HG03378 (cell line): ENCODE measurements at regions not wholly inside any gene's neighbourhood (a gene's known extent, or its start where the extent isn't known, plus 50 kb on each side); places are given as distances from the start of the nearest gene placed in this dataset.
"Not testable (repeated sequence)": the region's sequence is repeated elsewhere in the genome, so short reads cannot be mapped to it uniquely, and the experiment has no call there.

ENCODE experiments used
- ATAC-seq: cut with Tn5 transposase; IDR thresholded peaks from one replicate; pipeline ENCODE4 v1.9.1; 2021; ENCODE audit warnings: mild to moderate bottlenecking, moderate library complexity; ENCODE audit not compliant: unreplicated experiment

DNA sequence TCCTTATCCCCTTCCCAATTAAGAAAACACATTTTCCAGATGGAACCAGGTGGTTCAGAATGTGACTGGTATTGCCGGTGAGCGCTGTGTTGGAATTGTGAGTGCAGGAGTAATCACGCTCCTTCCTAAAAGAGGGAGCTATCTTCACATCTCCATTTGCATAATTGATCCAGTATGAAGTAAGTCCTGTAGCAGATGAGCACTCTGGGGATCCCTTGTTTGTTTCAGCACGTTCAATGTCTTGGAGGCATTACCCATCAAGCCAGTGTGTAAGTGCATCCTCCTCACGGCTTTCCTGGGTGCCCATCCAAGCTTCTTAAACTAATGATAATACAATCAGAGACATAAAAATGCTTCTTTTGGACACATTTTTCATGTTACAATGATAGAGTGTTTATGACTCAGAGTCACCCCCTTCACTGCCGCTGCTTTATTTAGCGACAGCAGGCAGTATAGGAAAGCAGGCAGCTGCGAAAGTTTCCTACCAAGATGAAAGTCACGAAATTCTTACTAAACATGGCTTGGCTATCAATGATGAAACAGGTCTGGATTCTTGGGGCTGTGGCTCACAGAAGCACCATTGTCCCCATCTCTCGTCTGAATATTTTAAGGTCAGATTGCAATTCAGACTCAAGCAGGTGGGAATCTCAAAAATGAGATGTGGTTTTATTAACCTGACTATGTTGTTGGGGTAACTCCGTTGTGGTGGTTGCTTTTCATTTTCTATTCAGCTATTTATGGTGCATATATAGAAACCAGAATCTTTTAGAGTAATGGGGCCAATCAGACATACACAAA lies 346.3 kb upstream of the MDFIC2 start:
- no peak for ATAC-seq

DNA sequence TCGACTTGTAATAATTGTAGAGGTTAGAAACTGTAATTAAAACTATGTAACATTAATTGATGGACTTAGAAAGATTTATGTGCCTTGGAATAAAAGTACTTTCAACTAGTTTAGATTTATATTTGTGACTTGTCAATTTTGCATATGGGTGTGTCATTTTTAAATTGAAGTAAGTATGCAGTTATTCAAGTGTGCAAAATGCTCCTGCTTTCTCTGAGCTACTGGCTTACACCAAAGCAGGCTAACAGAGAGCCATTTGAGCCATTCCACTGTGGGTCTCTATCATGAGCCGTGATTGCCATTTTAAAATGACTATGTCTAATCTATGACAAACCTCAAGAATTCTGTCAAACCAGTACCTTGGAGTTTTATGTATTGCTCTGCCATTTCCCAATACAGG lies 345.0 kb upstream of the MDFIC2 start:
- ATAC-seq = no peak

DNA sequence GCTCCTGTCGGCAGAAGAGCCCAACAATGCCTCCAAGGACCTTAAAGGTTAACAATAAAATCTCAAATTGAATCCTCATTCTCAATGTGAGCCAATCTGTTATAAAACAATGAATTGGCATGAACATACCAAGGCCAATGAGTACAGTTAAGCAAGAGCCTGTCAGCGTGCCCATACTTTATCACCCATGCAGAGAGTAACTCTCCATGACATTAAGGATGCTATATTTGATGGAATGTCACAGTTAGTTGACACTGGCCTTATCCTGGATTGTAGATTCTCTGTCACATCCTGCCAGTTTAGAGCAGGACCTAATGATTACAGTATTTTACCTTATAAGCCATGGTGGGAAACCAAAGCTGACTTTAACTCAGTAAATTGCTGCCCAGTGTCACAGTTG lies 335.4 kb upstream of the MDFIC2 start:
- no peak for ATAC-seq

DNA sequence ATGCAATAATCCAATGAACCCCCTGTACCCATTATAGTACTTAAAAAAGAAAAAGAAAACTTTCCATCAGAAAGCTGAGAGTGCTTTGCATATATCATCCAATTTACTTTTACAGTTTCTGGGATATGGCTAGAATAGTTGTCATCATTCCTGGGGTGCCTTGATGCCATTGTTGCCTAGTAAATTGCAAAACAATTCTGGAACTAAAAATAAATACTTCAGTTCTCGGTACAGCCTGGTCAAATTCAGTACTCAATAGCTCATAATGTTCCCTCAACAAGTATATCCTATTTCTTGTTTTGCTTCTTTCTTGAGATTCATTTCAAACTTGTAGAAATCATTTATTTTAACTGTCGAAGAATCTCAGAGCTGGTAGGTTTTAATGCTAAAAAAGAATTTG lies 334.7 kb upstream of the MDFIC2 start:
- ATAC-seq = no peak

DNA sequence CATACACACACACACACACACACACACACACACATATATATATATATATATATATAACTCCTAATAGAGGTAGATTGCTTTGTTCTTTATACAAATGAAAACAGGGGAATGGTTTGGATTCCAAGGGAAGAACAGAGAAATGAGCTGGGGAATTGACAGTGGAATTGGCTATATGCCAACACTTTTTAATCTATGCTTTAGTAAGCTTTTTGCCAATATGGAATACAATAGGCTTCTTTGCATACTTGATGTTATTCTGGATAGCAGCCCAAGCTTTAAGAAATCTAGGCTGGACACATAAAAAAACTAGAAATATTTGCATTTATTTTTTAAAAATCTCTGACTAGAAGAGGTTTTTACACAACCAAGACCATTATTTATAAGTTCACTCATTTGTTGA lies 334.2 kb upstream of the MDFIC2 start:
- ATAC-seq = no peak

DNA sequence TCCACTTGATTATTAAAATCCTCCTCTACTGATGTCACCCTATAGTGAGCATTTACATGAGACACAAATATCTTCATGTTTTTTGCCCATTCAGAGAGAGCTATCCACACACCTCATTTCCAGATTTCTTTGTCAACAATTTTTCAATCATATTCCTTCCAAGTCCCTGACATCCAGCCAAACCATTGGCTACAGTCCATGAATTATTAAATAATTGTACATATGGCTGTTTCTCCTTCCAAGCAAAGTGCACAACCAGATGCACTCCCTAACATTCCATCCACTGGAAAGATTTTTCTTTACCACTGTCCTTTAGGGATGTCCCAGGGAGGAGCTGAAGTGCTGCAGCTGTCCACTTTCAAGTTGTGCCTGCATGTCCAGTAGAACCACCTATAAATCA lies 328.0 kb upstream of the MDFIC2 start:
- no peak for ATAC-seq

DNA sequence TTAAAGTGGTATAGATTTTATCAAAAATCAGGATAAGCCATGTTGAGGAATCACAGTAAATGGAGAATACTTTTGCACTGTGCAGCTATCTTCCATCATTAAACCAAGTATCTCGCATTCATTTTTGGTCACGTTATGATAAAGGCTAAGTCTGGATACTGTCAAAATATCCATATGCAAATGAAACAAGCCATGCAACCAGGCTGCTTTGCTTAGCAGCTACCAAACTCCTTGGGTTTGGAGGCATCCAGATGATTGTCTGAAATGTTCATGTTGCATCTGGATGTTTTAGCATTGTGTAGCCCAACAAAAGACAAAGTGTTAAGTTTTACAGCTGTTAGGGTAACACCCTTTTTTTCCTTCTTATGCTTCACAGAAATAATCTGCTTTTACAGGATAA lies 322.9 kb upstream of the MDFIC2 start:
- no peak for ATAC-seq

DNA sequence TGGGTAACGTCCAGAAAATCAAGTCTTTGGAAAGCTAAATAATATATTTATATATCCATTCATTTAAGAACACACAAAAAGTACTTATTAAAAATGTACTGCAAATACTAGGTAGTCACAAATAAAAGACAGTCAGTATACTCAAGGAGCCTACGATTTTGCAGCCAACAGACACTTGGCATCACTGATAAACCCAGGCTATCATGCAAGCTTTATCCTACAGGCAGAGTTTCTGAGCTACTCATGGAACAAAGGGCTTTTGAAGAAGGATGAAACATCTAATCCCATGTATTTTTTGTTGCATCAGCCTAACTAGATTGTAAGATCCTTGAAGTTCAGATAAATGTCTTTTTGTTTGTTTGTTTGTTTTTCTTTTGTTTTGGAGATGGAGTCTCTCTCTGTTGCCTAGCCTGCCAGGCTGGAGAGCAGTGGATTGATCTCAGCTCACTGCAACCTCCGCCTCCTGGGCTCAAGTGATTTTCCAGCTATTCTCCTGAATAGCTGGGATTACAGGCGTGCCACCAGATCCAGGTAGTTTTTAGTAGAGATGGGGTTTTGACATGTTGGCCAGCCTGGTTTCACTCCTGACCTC lies 319.4 kb upstream of the MDFIC2 start:
- no peak for ATAC-seq

DNA sequence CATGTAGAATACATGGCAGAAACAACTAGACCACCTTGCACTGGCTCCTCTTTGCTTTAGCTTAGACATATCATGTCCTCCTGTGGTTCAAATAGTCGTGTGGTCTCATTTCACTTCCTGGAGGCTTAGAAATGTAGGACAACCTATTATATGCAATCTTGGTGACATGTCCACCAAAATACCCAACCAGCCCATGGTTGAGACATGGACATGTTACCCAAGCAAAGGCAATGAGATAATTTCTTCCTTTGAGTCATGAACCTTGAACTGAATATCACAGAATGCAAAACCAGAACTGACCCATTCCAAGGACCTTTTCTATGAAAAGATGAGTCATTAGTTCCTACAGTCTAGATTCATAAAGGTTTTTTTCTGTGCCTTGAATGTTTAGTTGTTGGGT lies 309.0 kb upstream of the MDFIC2 start:
- no peak for ATAC-seq

DNA sequence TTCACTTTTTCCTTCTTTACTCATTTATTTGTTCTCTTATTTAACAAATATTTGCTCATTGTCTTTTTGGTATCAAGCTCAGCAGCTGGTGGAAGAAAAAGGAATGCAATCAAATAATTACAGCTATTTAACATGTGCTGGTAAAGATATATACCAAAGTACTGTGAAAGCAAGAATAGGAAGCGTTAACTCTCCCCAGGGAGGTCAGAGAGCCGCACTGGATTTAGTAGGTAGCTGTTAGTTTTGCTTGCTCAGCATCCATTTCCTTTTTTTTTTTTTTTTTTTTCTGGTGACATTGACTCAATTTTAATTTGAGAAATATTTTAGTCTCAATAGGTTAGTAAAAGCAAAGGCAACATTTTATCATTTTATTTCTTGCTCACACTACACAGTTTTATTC lies 308.5 kb upstream of the MDFIC2 start:
- no peak for ATAC-seq

DNA sequence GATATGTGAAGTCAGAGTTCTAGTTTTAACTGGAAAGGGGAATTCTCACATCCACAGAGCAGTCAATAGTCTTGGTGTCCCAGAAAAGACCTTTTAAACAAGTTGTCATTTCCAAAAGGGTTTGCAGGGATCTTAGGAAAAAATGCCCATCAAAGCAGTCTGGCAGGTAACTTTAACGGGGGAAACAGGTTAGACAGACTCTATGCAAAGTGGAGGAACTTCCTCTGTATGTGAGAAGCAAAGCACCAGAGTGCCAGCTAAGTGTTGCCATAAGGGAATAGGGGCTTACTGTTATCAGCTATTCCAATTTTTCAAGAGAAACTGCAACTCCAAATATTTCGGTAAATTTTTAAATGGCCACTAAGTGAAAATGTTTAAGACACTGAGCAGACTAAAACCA lies 307.9 kb upstream of the MDFIC2 start:
- ATAC-seq = no peak

DNA sequence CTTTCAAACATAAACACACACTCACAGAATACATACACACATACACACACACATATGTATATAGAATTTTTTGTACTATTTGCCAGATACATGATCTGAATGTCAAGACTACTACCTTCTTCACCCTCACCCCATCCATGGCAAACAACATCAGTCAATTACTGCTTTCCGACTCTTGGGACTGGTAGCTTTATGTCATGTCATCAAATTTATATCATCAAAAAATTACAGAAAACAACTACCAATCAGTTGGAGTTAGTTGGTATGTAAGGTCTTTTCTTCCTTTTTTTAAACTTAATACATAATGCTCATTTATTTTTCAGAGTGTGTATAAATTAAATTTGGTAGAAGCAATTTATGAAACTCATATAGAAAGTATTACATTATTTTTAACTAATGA lies 305.7 kb upstream of the MDFIC2 start:
- no peak for ATAC-seq

DNA sequence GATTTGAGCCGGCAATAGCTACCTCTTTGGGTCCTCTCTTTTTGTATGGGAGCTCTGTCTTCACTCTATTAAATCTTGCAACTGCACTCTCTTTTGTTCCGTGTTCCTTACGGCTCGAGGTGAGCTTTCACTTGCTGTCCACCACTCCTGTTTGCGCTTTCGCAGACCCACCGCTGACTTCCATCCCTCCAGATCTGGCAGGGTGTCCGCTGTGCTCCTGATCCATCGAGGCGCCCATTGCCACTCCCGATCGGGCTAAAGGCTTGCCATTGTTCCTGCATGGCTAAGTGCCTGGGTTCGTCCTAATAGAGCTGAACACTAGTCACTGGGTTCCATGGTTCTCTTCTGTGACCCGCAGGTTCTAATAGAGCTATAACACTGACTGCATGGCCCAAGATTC lies 304.9 kb upstream of the MDFIC2 start:
- ATAC-seq = not testable (repeated sequence)

DNA sequence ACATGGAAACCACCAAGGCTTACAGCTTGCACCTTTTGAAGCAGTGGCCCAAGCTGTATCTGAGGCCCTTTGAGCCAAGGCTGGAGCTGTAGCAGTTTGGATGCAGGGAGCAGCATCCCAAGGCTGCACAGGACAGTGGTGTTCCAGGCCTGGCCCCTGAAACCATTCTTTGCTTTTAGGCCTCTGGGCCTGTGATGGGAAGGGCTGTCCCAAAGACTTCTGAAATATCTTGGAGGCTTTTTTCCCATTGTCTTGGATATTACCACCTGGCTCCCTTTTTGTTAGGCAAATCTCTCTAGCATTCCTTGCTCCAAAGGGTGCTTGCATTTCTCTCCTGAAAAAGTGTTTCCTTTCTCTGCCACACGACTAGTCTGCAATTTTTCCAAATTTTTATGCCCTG lies 302.8 kb upstream of the MDFIC2 start:
- no peak for ATAC-seq

DNA sequence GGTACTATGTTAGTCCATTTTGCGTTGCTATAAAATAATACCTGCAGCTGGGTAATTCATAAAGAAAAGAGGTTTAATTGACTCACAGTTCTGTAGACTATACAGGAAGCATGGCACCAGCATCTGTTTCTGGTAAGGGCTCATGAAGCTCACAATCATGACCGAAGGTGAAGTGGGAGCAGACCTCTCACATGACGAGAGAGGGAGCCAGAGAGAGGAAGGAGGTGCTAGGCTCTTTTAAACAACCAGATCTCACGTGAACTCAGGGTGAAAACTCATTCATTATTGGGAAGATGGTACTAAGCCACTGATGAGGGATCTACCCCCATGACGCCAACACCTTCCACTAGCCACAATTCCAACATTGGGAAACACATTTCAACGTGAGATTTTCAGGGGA lies 301.7 kb upstream of the MDFIC2 start:
- ATAC-seq = no peak

DNA sequence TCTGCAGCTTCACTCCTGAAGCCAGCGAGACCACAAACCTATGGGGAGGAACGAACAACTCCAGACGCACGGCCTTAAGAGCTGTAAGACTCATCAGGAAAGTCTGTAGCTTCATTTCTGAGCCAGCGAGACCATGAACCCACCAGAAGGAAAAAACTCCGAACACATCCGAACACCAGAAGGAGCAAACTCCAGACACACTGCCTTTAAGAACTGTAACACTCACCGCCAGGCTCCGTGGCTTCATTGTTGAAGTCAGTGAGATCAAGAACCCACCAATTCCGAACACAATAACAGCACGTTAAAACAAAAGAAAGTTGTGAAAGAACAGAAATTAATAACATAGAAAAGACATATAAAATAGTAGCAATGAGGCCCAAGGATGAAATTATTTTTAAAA lies 300.5 kb upstream of the MDFIC2 start:
- no peak for ATAC-seq

DNA sequence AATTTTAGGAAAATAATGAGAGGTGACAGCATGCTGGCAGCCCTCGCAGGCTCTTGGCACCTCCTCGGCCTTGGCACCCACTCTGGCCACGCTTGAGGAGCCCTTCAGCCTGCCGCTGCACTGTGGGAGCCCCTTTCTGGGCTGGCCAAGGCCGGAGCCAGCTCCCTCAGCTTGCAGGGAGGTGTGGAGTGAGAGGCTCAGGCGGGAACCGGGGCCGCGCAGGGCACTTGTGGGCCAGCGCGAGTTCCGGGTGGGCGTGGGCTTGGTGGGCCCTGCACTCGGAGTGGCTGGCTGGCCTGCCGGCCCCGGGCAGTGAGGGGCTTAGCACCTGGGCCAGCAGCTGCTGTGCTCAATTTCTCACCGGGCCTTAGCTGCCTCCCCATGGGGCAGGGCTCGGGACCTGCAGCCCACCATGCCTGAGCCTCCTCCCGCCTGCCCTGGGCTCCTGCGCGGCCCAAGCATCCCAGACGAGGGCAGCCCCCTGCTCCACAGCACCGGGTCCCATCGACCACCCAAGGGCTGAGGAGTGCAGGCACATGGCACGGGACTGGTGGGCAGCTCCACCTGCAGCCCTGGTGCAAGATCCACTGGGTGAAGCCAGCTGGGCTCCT lies 299.3 kb upstream of the MDFIC2 start:
- ATAC-seq = not testable (repeated sequence)

DNA sequence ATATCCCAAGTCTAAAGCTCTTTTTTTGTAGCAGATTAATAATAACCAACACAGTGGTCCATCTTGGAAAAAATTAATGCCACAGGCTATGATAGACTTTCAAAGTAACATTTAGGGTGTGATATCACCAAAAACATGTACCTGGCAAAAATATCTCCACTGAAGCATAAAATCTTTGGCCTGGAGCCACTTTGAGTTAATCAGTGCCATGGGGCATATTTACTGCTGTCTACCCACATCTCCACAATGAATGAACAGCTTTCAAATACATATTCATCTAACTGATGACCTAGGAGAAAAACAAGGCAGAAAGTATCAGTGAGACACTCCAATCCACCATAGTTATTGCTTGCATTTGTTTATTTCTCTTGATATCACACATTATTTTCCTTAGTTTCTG lies 296.0 kb upstream of the MDFIC2 start:
- ATAC-seq = no peak

DNA sequence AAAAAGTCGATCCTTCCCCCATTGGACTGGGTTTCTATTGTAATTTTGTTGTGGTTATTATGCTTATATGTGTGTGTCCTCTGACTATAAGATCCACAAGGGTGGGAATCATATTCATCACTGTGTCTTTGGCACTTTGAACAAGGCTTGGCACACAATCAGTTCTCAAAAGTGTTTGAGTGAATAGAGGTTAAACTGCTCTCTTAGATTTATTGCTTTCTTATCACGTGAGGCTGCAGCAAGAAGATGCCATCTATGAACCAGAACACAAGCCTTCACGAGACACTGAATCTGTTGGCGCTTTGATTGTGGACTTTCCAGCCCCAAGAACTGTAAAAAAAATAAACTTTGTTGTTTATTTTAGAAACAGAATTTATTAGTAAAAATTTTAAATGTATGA lies 295.0 kb upstream of the MDFIC2 start:
- no peak for ATAC-seq

DNA sequence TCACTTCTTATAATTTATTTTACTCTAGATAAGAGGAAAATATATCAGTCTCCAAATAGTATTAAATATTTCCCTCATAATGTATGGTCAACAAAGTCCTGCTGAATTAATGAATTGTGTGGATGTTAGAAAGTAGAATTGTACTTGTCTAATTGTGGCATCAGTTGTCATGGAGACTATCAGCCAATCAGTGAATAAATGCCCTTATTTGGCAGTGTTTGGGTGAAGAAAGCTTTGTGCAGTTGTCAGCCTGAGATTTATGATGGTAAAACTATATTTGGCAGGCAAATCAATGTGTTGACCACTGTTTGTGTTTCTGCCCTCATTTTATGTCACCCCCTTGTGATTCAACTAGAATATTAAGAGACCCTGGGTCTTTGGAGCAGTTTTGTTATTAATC lies 293.6 kb upstream of the MDFIC2 start:
- no peak for ATAC-seq

DNA sequence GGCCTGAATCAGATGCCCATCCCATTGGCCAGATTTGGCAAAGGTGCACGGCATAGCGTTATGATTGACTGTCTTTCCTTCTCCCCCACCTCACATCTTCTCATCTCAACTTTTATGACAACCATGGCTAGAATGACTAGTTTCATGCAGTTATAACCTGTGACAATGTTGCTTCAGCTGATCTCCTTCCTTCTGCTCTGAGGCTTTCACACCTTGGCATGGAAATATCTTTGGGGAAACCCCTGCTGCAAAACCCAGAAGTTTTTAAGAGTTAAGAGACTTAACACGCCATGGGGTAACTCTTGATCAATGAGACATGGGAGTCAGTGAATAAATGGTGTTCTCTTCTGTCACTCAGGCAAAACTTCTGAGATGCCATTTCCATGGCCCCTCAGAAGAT lies 290.7 kb upstream of the MDFIC2 start:
- ATAC-seq = peak; percentile 72

DNA sequence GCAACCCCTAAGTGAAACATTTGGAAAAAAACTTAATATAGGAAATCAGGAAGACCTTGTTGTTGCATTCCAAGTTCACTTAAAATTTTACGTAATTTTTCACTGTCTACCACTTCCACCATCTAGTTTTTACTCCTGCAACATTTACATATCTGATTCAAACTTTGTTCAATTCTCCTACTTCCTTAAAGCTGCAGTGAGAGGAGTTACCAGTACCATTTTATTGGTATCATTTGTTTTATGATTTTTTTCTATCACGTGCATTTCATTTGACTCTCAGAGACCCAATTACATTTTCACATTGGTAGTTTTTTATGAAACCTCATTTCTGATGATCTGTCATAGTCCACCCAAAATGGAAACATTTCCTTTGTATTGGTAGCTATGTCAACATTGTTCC lies 284.9 kb upstream of the MDFIC2 start:
- ATAC-seq = no peak

DNA sequence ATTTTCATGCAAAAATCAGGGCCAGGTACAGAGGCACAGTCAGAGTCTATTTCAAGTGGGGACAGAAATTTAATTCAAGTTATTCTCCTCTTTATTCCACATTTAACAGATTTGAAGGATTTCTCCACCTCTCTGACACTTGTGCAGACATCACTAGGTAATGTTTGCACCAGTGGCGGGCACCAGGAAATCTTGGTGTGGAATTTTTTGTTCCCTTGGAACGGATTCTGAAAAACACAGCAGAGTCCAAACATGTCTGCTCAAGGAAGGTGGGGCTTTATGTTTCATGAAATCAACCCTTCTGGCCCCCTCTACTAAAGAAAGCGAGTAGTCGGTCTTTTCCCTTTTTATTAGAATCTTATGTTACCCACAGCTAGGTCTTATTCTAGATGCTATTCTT lies 271.2 kb upstream of the MDFIC2 start:
- no peak for ATAC-seq
